TTC549 (cell line): ENCODE measurements at regions not wholly inside any gene's neighbourhood (a gene's known extent, or its start where the extent isn't known, plus 50 kb on each side); places are given as distances from the start of the nearest gene placed in this dataset.
"Not testable (repeated sequence)": the region's sequence is repeated elsewhere in the genome, so short reads cannot be mapped to it uniquely, and the experiment has no call there.

ENCODE experiments used
- FAIRE-seq: peaks from 2 replicates; lab custom pipeline; 2012; peaks lifted over from hg19 to GRCh38; lab: Jason Lieb, UNC

DNA sequence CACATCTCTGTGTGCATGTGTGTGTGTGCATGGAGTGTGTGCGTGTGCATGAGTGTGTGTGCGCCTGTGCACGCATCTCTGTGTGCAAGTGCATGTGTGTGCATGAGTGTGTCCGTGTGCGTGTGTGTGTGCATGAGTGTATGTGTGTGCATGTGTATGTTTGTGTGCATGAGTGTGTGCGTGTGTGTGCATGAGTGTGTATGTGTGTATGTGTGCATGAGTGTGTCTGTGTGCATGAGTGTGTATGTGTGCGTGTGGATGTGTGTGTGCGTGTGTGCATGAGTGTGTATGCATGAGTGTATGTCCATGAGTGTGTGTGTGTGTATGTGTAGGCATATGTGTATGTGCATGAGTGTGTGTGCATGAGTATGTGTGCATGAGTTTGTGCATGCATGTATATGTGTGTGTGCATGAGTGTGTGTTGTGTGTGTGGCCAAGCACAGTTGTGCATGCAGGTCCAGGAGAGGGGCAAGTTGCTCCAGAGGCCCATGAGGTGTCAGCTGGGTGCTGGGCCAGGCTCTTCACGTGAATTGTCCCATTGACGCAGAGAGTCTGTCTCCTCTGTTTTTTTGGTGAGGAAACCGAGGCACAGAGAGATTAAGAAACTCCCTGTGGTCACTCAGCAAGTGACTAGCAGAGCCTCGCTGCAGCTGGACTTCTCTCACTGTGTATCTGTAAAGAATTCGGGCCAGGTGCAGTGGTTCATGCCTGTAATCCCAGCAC, 75.5 kb downstream of the ASB1 start:
- FAIRE-seq, result no peak

DNA sequence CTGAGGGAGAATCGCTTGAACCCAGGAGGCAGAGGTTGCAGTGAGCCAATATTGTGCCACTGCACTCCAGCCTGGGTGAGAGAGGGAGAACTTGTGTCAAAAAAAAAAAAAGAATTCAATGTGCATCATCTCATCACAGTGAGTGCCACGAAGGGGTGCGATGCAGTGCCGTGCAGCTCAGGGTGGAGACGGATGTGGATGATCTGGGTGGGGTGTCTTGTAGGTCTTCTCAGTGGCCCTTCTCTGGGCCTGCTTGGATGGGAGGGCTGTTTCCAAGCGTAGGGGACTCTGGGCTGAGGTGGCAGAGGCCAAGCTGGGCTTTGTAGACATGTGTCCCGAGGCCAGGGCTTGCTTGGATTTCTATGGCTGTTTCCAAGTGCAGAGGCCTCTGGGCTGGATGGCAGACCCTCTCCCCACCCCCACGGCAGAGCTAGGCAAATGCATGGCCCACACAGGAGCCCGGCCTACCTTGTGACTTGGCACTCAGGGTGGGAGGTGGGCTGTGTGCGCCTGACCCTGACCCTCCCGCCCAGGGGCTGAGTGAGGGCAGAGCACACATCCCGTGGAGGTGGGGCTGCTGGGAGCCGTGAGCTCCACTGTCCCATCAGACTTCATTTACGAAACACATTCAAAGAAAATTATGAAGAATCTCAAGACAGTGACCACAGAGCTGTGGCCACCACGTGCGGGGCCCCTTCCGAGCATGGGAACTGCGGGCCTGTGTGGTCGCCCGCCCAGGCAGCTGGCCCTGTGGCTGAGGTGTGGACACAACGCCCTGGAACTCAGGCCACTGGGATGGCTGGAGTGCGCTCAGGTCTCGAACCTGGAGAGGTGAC, 76.4 kb downstream of the ASB1 start:
- no peak for FAIRE-seq

- no peak for FAIRE-seq
Observed at GRCh38 chr2:238504181-238504931, 77.6 kb downstream of the ASB1 start.

DNA sequence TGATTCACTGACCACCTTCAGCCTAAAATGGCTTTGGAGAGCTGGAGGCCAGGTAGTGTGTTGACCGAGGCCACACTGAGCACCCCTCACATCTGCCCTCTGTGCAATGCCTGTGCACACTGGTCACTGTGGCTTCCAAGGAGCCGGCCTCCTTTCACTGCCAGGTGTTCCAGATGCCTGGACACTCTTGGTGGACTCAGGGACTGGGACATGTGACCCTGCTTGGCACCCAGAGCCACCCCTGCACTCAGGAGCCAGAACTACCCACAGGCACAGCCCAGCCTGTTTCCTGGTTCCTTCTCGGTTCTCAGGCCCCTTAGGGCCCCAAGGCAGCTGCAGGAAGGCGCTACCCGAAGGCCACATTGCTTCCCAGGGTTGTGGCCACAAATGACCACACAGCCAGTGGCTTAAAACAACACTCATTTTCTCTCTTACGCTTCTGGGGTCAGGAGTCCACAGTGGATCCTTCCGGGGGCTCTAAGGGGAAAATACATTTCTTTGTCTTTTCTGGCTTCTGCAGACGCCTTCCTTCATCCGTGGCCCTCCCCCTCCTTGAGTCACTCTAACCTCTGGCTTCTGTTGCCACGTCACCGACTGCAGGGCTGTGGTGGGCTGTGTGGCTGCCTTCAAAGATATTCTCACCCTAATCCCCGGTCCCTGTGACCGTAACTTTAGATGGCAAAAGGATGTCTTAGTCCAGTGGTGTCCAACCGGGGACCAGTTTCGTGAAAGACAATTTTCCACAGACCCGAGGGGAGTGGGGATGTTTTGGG, 78.6 kb downstream of the ASB1 start:
- FAIRE-seq, result no peak

DNA sequence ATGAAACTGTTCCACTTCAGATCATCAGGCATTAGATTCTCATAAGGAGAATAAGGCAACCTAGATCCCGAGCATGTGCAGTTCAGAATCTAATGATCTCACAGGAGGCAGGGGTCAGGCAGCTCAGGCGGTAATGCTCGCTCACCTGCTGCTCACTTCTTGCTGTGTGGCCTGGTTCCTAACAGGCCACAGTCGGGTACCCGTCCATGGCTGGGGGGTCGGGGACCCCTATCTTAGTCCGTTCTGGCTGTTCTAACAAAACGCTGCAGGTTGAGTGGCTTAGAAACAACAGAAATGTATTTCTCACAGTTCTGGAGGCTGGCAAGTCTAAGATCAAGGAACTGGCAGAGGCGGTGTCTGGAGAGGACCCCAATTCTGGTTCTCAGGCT, 79.2 kb downstream of the ASB1 start:
- FAIRE-seq, result no peak

GRCh38 chr2:238506371-238507068, 79.8 kb downstream of the ASB1 start:
- FAIRE-seq, result no peak

DNA sequence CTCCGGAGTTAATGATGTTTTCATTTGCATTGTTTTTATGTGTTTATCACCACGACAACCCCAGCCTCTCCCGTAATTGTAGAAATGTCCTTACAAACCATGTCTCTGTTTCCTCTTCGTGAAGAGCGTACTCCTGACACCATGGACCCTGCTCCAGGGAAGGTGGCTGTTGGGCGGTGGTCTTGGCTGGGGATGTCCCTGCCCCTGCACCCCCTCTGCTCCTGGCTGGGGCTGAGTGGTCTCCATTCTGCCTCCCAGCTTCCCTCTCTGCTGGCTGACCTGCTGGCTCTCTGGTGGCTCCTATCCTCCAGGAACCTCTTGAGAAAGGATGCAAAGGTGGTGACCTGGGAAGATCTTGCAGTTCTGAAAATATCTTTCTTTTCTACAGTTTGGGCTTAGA, 81.1 kb downstream of the ASB1 start:
- no peak for FAIRE-seq

DNA sequence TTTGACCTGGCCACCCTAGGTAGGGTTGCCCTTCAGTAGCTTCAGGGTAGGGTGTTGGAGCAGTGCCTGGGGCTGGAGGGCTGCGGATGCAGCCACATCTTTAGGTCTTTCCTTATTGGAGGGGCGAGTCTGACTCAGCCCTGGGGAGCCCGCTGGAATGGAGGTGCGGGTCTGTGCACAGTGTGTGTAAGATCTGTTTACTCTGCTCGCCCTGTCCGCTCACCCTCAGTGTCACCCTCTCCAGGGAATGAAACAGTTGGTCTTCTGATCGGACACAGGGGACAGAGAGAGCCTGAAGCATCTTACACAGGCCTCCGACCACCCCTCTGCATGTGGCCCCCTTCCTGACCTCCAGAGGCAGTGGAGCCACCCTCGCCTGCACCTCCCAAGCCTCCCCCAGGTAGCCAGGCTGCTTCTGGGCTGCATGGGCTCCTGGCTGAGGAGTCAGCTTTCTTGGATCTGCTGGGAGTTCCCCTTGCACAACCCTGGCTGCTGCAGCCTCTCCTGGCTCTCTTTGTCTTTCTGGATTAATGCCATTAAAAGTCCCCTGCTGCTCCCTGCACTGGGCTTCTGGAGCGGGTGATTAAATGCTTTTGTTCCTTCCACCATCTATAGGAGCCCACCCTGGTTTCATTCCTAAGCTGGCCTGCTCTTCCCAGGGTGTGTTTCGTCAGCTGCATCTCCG, 82.6 kb downstream of the ASB1 start:
- no peak for FAIRE-seq

GRCh38 chr2:238509903-238510302, 83.2 kb downstream of the ASB1 start:
- no peak for FAIRE-seq

DNA sequence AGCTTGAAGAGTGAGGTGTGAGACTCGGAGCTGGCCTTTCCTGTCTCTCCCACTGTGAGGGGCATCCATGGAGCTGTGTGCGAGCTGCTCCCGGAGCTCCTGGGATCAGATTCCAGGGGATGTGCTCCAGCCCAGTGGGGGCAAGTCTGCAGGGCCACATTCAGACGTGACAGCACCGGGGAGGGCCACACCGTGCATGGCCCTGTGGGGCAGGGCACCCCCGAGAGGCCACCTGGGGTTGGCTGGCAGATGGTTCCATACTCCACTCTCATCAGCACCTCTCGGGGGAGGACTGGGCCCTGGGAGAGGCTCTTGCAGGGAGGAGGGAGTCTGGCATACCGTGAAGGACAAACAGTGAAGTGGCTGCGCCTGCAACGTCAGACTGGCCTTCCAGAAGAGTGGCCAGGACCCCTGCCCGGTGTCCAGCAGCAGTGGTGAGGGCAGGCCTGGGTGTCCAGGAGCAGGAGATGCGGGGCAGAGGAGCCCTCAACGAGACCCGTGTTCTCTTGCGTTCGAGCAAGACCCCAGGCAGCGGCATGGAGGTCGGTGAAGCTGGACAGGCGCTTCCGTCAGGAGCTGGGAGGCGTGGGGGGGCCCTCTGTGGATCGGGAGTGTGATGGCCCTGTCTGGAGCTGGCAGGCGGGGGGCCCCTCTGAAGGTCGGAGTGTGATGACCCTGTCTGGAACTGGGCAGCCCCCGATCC, 84.3 kb downstream of the ASB1 start:
- FAIRE-seq, result no peak

GRCh38 chr2:238511614-238511950, 84.9 kb downstream of the ASB1 start:
- no peak for FAIRE-seq

- FAIRE-seq, result no peak
Observed at GRCh38 chr2:238512247-238512867, 85.6 kb downstream of the ASB1 start.

DNA sequence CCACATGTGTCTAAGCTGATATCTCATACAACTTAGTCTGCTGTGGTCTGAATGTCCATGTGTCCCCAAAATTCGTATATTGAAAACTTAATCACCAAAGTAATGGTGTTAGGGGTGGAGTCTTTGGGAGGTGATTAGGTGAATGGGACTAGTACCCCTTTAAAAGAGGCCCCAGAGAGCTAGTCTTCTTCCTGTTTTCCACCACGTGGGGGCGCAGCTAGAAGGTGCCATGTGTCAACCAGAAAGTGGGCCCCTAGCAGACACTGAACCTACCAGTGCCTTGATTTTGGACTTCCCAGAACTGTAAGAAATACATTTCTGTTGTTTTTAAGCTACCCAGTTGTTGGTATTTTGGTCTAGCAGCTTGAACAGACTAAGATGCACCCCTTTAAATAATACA, 86.6 kb downstream of the ASB1 start:
- no peak for FAIRE-seq

- not testable (repeated sequence) for FAIRE-seq
Observed at GRCh38 chr2:238514024-238514423, 87.3 kb downstream of the ASB1 start.

GRCh38 chr2:238515377-238515776, 88.7 kb downstream of the ASB1 start:
- no peak for FAIRE-seq

DNA sequence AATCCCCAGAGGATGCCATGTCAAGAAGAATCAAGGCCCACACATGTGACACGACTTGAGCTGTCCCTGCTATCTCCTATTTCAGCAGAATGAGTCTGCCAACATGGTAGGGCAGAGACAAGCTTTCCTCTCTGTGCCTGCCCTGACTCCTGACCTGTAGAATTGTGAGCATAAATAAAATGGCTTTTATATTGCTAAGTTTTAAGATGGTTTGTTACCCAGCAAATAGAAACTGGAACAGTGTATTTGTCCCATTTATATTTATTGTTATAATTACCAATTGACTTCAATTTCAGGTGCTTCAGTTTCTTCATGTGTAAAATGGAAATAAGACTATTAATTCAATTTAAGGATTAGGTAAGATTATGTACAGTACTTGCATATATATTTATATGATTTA, 90.5 kb downstream of the ASB1 start:
- FAIRE-seq, result no peak

DNA sequence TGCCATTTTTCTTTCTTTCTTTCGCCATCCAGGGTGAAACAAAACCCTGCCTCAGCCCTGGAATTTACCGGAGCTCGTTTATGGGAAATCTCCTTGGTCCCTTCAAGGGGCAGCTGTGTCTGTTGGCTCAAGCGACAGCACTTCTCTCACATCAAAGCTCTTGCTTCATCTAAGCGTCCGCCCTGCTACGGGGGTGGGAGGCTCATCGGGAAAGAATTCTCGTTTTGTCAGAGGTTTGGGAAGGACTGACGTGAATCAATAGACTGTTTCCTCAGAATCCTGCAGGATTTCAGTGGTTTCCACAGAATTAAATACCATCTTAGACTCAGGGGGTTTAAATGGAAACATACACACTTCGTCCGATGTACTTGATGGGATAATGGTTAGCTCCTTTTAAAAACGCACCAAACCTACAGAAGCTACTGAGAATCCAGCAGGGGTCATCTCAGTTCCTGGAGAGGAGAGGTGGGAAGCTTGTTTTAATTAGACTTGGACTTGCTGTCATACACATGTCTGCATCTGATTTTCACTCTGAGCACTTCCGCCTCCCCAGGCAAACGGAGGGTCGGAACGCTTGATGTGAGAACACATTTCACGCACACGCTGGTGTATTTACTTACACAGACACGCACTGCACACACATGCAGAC, 91.6 kb downstream of the ASB1 start:
- no peak for FAIRE-seq

DNA sequence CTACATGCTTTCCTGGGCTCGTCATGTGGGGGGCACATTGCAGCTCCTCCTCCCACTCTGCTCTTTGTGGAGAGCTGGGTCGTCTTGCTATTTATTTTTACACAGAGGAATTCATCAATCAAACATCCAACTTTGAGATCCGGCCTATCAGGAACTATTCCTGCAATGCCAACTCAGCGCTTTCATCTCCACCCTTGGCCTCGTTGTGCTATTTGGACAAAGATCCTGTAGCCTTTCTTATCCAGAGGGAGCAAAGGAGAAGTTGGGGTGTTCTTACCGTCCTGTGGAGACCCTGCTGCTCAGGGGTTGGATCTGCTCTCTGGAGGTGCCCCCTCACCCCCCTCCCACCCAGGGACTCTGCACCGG, 92.1 kb downstream of the ASB1 start:
- FAIRE-seq, result no peak

- no peak for FAIRE-seq
Observed at GRCh38 chr2:238520359-238520886, 93.7 kb downstream of the ASB1 start.
